Ecto neural progenitor cell (in vitro differentiated cells): ENCODE measurements at regions not wholly inside any gene's neighbourhood (a gene's known extent, or its start where the extent isn't known, plus 50 kb on each side); places are given as distances from the start of the nearest gene placed in this dataset.
"Not testable (repeated sequence)": the region's sequence is repeated elsewhere in the genome, so short reads cannot be mapped to it uniquely, and the experiment has no call there.

Source experiments
- DNase-seq: peaks from one replicate; pipeline ENCODE4 v3.0.0-alpha.2; 2018; ENCODE audit warnings: low spot score

DNA sequence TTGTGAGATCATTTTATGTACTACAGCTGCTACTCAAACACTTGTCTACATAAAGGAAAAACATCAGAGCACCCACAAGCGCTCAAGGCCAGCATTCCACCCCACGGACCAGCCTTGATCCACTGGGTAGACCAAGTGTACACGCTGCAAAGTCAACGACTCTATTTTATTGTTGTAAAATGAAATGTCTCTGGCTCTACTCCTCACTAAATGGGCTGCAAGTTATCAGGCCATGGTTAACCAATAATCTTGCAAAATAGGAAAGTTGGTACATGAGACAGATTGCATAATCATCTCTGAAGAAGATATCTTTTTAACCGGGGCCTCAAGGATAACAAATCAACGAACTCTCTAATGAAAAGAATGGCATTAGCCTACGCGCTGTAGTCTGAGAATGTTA is 69.9 kb upstream of the FOXN3 start:
- no peak for DNase-seq

DNA sequence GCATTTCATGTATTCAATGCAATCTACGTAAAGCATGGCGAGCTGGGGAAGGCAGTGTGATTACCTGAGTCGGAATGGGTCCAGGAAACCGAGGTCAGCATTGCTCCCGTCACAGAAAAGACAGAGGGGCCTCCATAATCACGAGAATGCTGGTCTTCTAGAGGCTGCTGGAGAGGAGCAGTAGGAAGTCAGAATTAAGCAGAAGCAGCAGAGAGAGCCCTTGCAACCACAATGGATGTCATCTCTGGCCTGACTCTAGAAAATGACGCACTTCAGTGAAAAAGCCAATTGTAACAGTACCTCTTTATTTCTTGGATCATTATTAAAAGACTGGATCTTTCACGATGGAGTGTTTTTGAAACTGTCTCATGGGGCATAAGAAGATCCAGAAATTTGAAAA is 69.5 kb upstream of the FOXN3 start:
- no peak for DNase-seq

DNA sequence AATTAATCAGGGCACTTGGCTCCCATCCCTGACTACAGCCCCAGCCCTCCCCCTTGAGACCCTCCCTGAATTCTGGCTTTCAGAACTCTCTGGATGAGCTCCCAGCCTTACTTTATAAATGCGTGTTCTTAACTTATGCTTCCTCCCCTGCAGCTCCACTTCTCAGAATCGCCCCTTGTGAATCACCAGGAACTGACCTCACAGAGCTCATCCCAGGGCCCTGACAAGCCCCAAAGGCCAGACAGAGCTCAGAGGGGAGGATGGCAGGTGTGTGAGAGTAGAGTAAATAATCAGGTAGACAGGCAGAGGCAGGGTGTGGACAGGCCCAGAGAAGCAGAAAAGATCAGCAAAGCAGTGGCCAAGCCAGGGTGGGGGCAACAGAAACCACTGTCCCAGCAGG is 68.2 kb upstream of the FOXN3 start:
- DNase-seq = no peak

DNA sequence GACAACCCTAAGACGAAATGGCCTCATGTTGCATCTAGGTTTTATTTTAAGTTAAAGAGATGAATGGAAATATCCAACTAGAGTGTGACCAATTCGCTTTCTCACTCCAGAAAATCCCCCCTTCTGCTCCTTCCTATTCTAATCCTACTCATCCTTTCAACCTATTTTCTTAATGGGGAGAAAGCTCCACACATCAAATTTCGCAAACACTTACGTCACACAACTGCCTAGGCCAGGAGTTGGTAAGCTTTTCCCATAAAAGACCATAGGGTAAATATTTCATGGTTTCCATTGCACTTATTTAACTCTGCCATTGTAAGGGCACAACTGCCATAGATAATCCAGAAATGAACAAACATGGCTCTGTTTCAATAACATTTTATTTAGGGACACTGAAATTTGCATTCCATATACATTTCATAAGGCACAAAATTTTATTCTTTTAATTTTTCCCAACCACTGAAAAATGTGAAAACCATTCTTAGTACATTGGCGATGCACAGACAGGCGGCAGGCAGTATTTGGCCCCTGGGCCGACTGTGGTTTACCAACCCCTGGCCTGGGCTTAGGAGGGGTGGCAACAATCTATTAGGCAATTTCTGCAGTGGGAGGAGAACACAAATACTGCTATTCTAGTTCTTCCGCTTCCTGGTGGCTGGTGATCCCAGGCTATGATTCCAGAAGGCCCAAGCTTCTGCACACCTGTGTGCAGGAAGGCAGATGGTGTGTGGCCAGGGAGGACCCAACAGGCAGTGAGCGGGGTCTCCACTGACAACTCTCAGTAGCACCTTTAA is 67.2 kb upstream of the FOXN3 start:
- DNase-seq = no peak

DNA sequence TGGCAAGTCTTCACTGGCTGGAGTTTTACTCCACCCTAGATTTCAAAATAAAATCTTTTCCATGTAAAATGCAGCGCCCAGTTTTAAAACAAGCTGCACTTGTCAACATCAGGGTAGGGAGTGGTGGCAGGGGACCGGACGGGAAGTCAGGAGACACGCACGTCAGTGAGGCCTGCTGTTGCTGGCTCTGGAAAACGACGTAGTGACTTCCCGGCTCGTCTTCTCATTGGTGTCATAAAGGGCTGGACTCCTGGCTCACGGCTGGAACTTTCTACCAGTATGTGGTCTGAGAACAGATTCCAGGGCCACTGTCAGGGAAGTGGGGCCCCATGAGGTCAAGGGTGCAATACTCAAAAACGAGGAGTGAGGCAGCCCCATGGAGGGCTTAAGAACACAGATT is 64.2 kb upstream of the FOXN3 start:
- DNase-seq = no peak

DNA sequence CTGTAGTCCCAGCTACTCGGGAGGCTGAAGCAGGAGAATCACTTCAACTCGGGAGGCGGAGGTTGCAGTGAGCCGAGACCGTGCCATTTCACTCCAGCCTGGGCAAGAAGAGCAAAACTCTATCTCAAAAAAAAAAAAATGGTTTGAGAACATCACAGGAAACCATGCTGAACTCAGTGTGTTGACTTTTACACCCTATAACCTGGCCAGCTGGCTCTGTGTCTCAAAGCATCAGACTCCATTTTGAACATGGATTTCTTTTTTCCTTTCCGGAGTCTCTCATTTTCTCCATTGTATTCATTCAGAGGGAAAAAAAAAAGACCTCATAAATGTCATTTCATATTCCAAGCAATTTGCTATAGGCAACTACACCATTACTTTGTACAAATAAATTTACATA is 63.2 kb upstream of the FOXN3 start:
- no peak for DNase-seq

DNA sequence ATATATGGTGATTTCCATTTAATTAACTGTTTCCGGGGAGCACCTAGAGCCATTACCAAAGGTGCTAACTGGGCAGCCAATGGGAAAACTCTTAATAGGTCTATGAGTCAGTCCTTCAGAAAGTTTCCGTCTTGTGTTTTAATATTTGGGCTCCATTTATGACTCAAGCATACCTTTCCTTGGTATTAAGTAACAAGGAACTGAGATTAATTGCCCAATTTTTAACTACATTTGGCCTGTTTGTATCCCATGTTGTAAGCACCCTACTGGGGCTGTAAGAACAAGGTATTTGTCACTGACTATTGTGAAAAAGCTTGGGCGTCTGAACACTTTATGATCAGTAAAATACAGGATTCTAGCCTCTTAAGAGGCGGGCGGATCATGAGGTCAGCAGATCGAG is 62.8 kb upstream of the FOXN3 start:
- DNase-seq = no peak

DNA sequence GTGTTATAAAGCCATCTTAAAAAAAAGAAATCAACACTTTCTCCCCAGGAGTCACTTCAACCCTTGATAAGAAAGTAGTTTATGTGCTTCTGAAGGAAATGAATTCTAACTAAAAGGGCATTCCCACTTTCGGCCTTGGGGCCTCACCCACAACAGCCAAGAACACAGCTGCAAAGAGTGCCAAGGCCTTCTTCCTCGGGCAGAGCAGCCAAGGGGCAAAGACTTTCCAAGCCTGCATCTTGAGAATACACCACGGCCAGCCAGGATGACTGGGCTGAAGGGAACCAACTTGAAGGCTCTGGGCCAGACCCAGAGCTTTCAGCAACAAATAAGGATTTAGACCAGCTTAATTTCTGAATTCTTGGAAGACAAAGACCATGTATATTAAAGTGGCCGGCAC is 60.4 kb upstream of the FOXN3 start:
- DNase-seq = no peak

DNA sequence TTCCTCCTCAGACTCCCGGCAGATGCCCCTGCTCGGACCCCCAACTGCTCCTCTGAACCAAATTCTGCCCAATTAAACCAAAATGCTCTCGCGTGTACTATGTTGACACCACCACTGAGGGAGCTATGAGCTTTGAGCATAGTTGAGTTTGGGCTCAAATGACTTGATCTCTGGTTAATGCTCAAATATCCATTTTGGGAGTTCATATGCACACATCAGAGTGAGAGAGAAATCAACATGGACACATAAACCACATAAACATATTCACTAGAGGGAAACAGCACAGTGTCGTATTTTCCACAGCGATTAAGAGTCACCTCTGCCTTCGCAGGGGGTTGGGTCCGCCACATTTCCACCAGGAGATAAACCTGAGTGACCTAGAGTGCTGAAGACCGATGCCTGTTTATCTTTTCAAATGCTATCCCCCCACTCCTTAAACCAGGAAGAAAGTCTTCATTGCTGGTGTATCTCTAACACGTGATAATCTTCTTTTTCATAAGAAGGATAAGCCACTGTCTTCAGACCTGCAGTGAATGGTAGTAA is 59.4 kb upstream of the FOXN3 start:
- no peak for DNase-seq

DNA sequence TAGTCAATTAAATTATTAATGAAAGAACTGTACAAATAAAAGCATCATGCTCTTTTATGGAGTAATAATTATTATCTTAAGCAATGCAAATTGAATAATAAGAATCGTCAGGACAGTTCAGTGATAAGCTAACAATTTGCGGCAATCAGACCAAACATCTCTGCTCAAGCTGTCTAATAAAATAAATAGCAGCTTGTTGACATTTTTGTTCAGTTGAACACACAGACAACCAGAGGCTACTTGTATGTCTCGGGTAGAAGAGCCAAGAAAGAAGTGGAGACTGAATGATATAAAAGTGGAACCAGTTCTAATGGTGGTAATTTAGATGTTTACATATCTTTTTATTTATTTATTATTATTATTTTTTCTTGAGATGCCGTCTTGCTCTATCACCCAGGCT is 57.4 kb upstream of the FOXN3 start:
- no peak for DNase-seq

DNA sequence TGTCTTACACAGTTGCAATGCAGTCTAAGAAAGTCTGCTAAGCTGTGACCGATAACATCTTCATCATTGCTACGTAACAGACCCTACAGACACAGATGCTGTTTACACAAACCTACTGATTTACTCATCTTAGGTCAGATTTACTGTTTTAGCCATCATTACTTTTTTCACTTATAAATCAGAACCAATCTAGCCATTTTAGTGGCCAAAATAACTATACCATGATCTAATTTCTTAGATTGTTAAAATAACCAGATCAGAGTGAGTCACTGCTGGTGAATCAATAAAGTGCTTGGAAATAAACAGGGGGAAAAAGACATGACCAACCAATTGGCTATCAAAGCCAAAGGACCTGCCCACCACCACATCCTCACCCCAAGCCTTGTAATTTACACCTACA is 57.0 kb upstream of the FOXN3 start:
- DNase-seq = no peak

DNA sequence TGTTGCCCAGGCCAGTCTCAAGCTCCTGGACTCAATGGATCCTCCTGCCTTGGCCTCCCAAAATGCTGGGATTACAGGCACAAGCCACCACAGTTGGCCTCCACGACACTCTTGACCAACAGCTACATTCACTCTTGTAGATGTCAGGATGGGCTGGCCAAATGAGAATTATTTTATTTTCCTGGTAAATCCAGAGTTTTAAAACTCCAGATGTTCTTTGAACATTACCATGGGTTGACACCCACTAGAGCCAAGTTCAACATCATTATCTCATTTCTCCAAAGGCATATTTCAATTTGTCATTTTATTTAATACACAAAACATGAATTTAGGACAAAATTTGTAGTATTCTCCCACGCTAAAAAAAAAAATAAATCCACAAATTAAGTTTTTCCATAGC is 56.5 kb upstream of the FOXN3 start:
- no peak for DNase-seq

DNA sequence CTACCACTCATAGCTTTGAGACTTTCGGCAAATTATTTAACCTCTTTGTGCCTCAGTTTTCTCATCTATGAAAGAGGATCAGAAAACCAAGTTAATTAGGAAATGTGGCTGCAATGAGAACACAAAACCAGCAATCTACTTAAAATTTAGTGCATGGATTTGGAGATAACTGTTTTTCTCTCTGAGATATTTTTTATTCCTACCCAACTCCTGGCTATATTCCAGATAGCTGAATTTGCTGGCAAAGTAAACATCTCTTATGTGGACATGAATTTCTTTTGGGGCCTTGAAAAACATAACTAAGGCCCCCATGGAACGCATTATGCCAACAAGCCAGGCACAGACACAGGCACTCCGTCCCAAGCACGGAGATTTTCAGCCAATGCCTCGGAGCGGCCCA is 53.4 kb upstream of the FOXN3 start:
- DNase-seq = no peak

DNA sequence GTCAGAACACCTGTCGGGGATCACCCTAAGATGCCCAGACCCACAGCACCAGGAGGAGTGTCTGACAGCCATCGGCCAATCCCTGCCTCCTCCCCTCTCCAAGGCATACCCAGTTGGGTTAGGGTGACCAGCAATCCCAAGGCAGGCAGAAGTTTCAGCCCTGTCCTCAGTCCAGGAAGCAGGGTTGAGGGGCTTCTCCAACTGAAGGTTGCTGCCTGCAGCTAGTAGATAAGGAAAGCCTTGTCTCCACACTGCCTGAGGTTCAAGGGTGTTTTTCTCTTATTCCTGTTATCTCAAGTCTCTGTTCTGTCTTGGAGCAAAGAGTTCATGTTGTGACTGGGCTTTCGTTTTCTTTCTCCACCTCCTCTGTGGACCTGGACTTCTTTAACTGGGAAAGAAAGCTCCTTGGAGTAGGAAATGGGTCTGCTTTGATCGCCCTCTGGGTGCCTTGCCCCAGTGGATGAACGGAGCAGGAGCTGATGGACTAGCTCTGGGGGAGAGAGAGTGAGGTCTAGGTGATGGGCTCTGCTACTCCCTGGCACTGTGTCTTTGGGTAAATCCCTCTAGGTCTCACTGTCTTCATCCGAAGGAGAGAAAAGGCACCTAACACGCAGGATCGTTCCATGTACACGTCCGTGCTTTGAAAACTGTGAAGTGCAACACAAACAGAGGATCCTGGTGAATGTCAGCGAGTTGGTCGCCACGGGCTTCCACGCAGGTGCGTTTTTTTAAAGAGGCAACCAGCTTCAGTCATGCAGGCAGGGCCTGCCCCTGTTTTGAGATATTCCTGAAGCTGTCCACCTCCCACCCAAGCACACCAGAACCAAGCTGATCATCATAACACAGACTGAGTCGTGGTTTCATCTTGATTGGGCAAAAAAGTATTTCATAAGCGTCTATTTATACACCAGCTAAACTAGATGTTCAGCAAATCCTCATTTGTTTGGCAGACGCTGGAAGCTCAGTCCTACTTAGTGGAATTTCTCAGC is 52.5 kb upstream of the FOXN3 start:
- DNase-seq = no peak

DNA sequence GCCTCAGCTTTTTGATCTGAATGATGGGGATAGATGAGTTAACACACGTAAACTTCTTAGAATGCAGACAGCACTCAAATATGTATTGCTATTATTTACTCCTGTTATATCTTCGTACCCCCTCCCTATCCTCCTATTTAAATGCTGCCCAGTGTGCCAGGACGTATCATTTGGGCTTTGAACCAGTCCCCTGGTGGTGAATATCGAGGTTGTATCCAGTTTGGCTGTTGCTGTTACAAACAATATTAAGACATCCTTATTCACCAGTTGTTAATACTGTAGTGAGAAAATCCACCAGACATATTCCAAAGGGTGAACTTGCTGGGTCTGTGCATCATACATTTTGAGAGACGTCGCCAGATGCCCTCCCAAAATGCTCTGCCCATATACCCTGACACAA is 51.5 kb upstream of the FOXN3 start:
- DNase-seq = no peak

DNA sequence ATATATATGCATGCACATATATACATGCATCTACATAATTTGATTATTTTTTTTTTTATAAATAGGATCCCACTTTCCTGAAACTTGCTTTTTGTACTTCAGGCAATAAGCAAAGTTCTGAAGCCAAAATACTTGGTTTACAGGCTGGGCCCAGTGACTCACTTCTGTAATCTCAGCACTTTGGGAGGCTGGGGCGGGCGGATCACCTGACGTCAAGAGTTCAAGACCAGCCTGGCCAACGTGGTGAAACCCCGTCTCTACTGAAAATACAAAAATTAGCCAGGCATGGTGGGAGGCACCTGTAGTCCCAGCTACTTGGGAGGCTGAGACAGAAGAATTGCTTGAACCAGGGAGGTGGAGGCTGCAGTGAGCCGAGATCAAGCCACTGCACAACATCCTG is 51.0 kb upstream of the FOXN3 start:
- DNase-seq = not testable (repeated sequence)

DNA sequence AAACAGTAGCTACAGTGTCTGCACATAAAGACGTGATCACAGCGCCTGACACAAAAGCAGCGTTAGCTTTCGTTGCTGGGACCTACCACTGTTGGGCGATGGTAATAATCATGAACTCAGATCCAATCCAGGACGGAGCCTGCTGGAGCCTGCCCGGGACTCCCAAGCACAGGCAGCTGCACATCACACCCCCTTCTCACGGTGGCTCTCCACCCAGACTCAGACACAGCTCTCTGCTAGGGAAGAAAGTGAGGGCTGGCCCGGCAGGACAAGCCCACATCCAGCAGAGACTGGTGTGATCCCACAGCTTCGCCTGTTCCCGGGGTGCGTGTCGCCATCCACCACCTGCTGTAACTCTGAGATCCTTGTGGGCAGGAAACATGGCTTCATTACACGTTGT is 49.9 kb upstream of the FOXN3 start:
- DNase-seq = no peak
